ENCODE measurements at regions not wholly inside any gene's neighbourhood (a gene's known extent, or its start where the extent isn't known, plus 50 kb on each side); places are given as distances from the start of the nearest gene placed in this dataset.

DNA sequence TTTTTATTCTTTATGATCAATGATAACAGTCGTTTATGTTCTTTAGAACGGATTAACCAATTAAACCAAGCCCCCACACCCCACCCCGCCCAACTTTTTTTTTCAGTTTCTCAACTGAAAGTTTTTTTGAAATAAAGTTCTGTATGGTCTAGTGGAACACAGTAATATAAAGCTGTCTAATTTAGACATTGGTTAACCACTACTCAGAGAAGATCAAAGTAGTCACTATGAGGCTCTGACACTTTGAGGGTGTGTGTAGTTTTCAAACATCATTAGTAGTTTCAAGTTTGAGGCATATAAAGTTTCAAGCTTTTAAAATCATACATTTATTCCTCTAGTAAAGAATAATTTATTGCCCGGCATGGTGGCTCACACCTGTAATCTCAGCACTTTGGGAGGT, 413.2 kb downstream of the EFNB2 start:
- TF ChIP-seq, protein P1, sequence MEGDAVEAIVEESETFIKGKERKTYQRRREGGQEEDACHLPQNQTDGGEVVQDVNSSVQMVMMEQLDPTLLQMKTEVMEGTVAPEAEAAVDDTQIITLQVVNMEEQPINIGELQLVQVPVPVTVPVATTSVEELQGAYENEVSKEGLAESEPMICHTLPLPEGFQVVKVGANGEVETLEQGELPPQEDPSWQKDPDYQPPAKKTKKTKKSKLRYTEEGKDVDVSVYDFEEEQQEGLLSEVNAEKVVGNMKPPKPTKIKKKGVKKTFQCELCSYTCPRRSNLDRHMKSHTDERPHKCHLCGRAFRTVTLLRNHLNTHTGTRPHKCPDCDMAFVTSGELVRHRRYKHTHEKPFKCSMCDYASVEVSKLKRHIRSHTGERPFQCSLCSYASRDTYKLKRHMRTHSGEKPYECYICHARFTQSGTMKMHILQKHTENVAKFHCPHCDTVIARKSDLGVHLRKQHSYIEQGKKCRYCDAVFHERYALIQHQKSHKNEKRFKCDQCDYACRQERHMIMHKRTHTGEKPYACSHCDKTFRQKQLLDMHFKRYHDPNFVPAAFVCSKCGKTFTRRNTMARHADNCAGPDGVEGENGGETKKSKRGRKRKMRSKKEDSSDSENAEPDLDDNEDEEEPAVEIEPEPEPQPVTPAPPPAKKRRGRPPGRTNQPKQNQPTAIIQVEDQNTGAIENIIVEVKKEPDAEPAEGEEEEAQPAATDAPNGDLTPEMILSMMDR (IDR thresholded peaks at IDR 0.05) = no peak
- no peak for TF ChIP-seq POLR2A (IDR thresholded peaks at IDR 0.05)
